ENCODE measurements at regions not wholly inside any gene's neighbourhood (a gene's known extent, or its start where the extent isn't known, plus 50 kb on each side); places are given as distances from the start of the nearest gene placed in this dataset.

DNA sequence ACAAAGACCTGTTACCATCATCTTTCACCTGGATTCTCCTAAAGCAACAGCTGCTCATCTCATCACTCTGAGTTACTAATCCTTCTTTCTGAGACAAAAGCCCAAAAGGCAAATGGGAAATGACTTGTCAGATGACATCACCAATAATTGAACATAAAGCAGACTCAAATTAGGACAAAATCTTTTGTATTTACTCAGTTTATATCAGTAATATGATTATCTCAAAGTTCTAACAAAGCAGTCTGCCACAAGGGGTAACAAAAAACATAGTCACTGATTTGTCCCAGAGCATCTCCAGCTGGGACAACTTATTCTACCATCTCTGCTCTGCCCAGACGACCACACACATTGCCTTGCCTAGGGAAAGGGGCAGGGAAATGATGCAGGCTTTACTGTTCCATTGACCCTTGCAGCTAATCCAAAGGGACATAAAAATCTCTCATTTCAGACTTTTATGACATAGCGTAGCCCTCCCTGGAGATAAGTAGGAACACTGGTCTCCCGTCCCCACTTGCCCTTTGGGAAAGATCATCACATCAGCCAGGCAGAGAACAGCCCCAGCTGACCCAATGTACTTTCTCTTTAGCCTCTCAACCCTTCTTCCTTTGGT is 249.5 kb upstream of the PTGER4 start:
- peaks cover 9 to 14% of the 10 kb centered on the region in 2 experiments for H3K4me1 Mint-ChIP-seq
- H3K56ac ChIP-seq (ENCODE audit: insufficient read length, low read depth, low read length), result no peak overlapping the region
- H3K27ac Mint-ChIP-seq, result peak overlapping the region in 1 of 3 experiments; percentile 93; a peak in 2 of 7 replicates
- no peaks in the 10 kb centered on the region for H3K27me3 ChIP-seq (ENCODE audit: insufficient read depth, low read length)
- peaks cover 4 to 10% (median 4%) of the 10 kb centered on the region in 3 experiments; a peak in 5 of 7 replicates for H3K36me3 Mint-ChIP-seq (ENCODE audit: insufficient read depth in 1 of 3, low read depth in 3 of 3)
- H4K8ac ChIP-seq (replicated peaks; ENCODE audit: insufficient read length, low read depth, low read length), result no peak overlapping the region
- no peak overlapping the region for H3K4me2 ChIP-seq (ENCODE audit: insufficient read depth, insufficient read length, low read length)
- H3T11ph ChIP-seq (ENCODE audit: low read length), result no peak overlapping the region
- H3K23ac ChIP-seq (ENCODE audit: insufficient read length, low read depth, low read length), result no peak overlapping the region
- H3K9ac ChIP-seq (ENCODE audit: extremely low read depth, insufficient read length, low read length), result no peak overlapping the region
- H2BK5ac ChIP-seq (ENCODE audit: insufficient read length, low read length), result no peak overlapping the region
- no peaks in the 10 kb centered on the region for H3K23me2 ChIP-seq (ENCODE audit: insufficient read length, low read depth, low read length, poor library complexity, severe bottlenecking)
- H2BK20ac ChIP-seq (ENCODE audit: low read depth, low read length, poor library complexity, severe bottlenecking), result no peak overlapping the region
- no peaks in the 10 kb centered on the region for H3K79me2 ChIP-seq (ENCODE audit: insufficient read depth, low read length)
- no peak overlapping the region for H2AK5ac ChIP-seq (ENCODE audit: insufficient read length, low read length)
- no peaks in the 10 kb centered on the region for H3K79me1 ChIP-seq (ENCODE audit: insufficient read depth, low read depth, low read length, poor library complexity, severe bottlenecking)
- H3K18ac ChIP-seq (ENCODE audit: insufficient read length, low read depth, low read length), result no peak overlapping the region
- WGBS (ENCODE audit: extremely low coverage, insufficient read length, low lambda C conversion rate), result no CpG with 5 or more reads among the region's 3 CpGs
- H3K9me3 Mint-ChIP-seq, result peaks cover 10 to 14% of the 10 kb centered on the region in 2 experiments
- H3K14ac ChIP-seq (ENCODE audit: insufficient read depth, low read length), result no peak overlapping the region
- H4K91ac ChIP-seq (ENCODE audit: insufficient read length, low read depth, low read length), result no peak overlapping the region
- H2BK120ac ChIP-seq (ENCODE audit: low read depth, low read length, poor library complexity, severe bottlenecking), result no peak overlapping the region
- H3K4me3 Mint-ChIP-seq, result no peak overlapping the region
- H3K9me3 ChIP-seq (ENCODE audit: control insufficient read depth, low read depth, low read length), result no peaks in the 10 kb centered on the region
- peaks cover 2% of the 10 kb centered on the region; the same call in 1 of the 2 replicates for H3K4me1 ChIP-seq (ENCODE audit: insufficient read depth, low read length)
- H4K5ac ChIP-seq (ENCODE audit: insufficient read length, low read depth, low read length), result no peak overlapping the region
- TF ChIP-seq, protein P1, sequence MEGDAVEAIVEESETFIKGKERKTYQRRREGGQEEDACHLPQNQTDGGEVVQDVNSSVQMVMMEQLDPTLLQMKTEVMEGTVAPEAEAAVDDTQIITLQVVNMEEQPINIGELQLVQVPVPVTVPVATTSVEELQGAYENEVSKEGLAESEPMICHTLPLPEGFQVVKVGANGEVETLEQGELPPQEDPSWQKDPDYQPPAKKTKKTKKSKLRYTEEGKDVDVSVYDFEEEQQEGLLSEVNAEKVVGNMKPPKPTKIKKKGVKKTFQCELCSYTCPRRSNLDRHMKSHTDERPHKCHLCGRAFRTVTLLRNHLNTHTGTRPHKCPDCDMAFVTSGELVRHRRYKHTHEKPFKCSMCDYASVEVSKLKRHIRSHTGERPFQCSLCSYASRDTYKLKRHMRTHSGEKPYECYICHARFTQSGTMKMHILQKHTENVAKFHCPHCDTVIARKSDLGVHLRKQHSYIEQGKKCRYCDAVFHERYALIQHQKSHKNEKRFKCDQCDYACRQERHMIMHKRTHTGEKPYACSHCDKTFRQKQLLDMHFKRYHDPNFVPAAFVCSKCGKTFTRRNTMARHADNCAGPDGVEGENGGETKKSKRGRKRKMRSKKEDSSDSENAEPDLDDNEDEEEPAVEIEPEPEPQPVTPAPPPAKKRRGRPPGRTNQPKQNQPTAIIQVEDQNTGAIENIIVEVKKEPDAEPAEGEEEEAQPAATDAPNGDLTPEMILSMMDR (conservative IDR thresholded peaks at IDR 0.05), result no peak
- DNase-seq, result no peak
- no peaks in the 10 kb centered on the region for H4K20me1 ChIP-seq (ENCODE audit: control insufficient read depth, insufficient read depth, insufficient read length)
- no peak overlapping the region for H3K27ac ChIP-seq (ENCODE audit: insufficient read length, low read depth, low read length)
- H3K4ac ChIP-seq (ENCODE audit: low read depth, low read length), result no peak overlapping the region
- no peaks in the 10 kb centered on the region; the same call in 1 of the 2 replicates for H3K27me3 Mint-ChIP-seq (ENCODE audit: low read depth)
- no peak overlapping the region for H2BK15ac ChIP-seq (ENCODE audit: low read depth, low read length)
- H2AFZ ChIP-seq (ENCODE audit: low read length), result no peak overlapping the region
- no peak overlapping the region for H2BK12ac ChIP-seq (ENCODE audit: insufficient read length, low read depth, low read length)

Measured in H9 (cell line).